KMS-11 (cell line): ENCODE measurements at regions not wholly inside any gene's neighbourhood (a gene's known extent, or its start where the extent isn't known, plus 50 kb on each side); places are given as distances from the start of the nearest gene placed in this dataset.

Source experiments
- H2AFZ ChIP-seq: fragments of 200-600 bp; sonication (generic); 2 replicates; pipeline ENCODE4 v1.6.1; 2016; ENCODE audit warnings: antibody characterized with exemption, mixed run types, low read depth
- H3K27ac ChIP-seq: fragments of 200-600 bp; sonication (generic); 2 replicates; pipeline ENCODE4 v1.6.1; 2016; ENCODE audit warnings: mild to moderate bottlenecking, mixed run types
- H3K27me3 ChIP-seq: fragments of 200-600 bp; sonication (generic); 2 replicates; pipeline ENCODE4 v1.6.1; 2017; ENCODE audit warnings: mild to moderate bottlenecking, low read depth, mixed run types, moderate library complexity; ENCODE audit not compliant: insufficient read depth
- H3K36me3 ChIP-seq: fragments of 200-600 bp; sonication (generic); 2 replicates; pipeline ENCODE4 v1.6.1; 2017; ENCODE audit warnings: mild to moderate bottlenecking, mixed run types; ENCODE audit not compliant: insufficient read depth
- H3K4me1 ChIP-seq: fragments of 200-600 bp; sonication (generic); 2 replicates; pipeline ENCODE4 v1.6.1; 2016; ENCODE audit warnings: mild to moderate bottlenecking, low read depth, mixed run types; ENCODE audit not compliant: poor library complexity, severe bottlenecking
- H3K4me2 ChIP-seq: fragments of 200-600 bp; sonication (generic); 2 replicates; pipeline ENCODE4 v1.7.0; 2016; ENCODE audit warnings: mild to moderate bottlenecking, mixed run types
- H3K4me3 ChIP-seq: fragments of 200-600 bp; sonication (generic); IDR thresholded peaks from 2 replicates; pipeline ENCODE4 v1.6.1; 2017; ENCODE audit warnings: low read depth, low read length, mixed read lengths; ENCODE audit not compliant: insufficient read depth
- H3K79me2 ChIP-seq: fragments of 200-600 bp; sonication (generic); 2 replicates; pipeline ENCODE4 v1.6.1; 2016; ENCODE audit warnings: low read depth, mixed run types; ENCODE audit not compliant: insufficient read depth
- H3K9ac ChIP-seq: fragments of 200-600 bp; sonication (generic); 2 replicates; pipeline ENCODE4 v1.6.1; 2016; ENCODE audit warnings: mild to moderate bottlenecking, mixed run types
- H4K20me1 ChIP-seq: fragments of 200-600 bp; sonication (generic); 2 replicates; pipeline ENCODE4 v1.6.1; 2016; ENCODE audit warnings: mild to moderate bottlenecking, mixed run types; ENCODE audit not compliant: insufficient read depth
- CTCF ChIP-seq: fragments of 200-600 bp; sonication (generic); conservative IDR thresholded peaks from 2 replicates; pipeline ENCODE4 v1.6.1; 2017; ENCODE audit warnings: low read depth, mild to moderate bottlenecking, antibody characterized with exemption, low read length, moderate library complexity, mixed read lengths

- Histone ChIP-seq H3K4me1 (no peaks in the 10 kb centered on the region), H3K27ac (no peak overlapping the region), H3K9ac (no peak overlapping the region)
Measured at GRCh38 chr13:84032116-84032515, 149.8 kb upstream of the SLITRK1 start.

DNA sequence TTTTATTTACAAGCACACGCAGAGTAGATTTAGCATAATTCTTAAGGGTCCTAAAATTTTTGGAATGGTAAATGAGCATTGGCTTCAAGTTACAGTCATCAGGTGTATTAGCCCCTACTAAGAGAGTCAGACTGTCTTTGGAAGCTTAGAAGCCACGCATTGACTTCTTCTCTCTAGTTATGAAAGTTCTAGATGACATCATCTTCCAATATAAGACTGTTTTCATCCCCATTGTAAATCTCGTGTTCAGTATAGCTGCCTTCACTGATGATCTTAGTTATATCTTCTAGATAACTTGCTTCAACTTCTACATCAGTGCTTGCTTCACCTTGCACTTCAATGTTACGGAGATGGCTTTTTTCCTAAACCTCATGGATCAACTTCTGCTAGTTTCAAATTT lies 148.8 kb upstream of the SLITRK1 start:
- no peak overlapping the region for H3K4me2 ChIP-seq
- H4K20me1 ChIP-seq: no peaks in the 10 kb centered on the region
- H3K4me3 ChIP-seq: no peak overlapping the region
- no peaks in the 10 kb centered on the region for H3K36me3 ChIP-seq
- H3K27ac ChIP-seq: no peak overlapping the region
- no peak for TF ChIP-seq CTCF
- no peaks in the 10 kb centered on the region for H3K4me1 ChIP-seq
- no peaks in the 10 kb centered on the region for H3K27me3 ChIP-seq
- H2AFZ ChIP-seq: no peak overlapping the region
- H3K79me2 ChIP-seq: no peaks in the 10 kb centered on the region
- no peak overlapping the region for H3K9ac ChIP-seq

More at GRCh38 chr13:84032116-84032515, 149.8 kb upstream of the SLITRK1 start:
- H2AFZ ChIP-seq: no peak overlapping the region
- H3K4me2 ChIP-seq: no peak overlapping the region
- no peak overlapping the region for H3K4me3 ChIP-seq
- H3K36me3 ChIP-seq: no peaks in the 10 kb centered on the region
- no peaks in the 10 kb centered on the region for H4K20me1 ChIP-seq
- no peaks in the 10 kb centered on the region for H3K79me2 ChIP-seq
- no peak for TF ChIP-seq CTCF
- H3K27me3 ChIP-seq: no peaks in the 10 kb centered on the region

DNA sequence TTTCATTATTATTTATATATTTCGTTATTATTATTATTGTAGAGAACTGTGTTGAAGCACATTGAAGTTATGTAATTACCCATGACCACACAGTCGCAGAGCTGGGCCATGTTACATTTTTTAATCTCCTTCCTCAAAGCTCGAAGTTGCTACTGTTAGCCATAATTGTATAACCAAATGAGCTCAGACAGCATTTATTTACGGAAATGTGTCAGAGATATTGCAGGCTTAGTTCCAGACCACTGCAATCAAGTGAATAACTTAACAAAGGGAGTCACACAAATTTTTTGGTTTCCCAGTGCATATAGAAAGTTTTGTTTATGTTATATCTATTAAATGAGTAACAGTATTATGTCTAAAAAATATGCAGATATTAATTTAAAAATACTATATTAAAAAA lies 147.1 kb upstream of the SLITRK1 start:
- no peaks in the 10 kb centered on the region for H3K4me1 ChIP-seq
- no peak overlapping the region for H3K9ac ChIP-seq
- H3K4me2 ChIP-seq: no peak overlapping the region
- no peaks in the 10 kb centered on the region for H3K27me3 ChIP-seq
- H4K20me1 ChIP-seq: no peaks in the 10 kb centered on the region
- H3K79me2 ChIP-seq: no peaks in the 10 kb centered on the region
- no peak overlapping the region for H3K4me3 ChIP-seq
- no peak overlapping the region for H3K27ac ChIP-seq
- H3K36me3 ChIP-seq: no peaks in the 10 kb centered on the region
- no peak for TF ChIP-seq CTCF
- H2AFZ ChIP-seq: no peak overlapping the region

DNA sequence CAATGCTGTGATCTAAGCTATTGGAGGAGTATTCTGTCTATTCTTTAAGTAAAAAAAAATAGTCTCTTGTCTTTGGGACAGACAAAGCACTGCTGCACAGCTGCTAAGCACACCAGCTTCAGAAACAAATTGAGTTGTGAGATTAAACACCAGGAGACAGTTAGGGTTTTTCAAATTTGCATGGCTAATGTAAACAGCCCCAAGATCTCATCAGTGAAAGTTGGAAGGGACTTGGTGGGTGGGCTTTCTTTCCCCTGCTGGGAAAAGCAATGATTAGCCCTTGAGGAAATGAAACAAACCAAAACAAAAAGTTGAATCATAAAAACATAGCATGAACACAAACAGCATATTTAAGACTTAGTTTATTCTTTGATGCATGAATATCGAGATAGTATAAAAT lies 143.6 kb upstream of the SLITRK1 start:
- Histone ChIP-seq H2AFZ (no peak overlapping the region), H3K27ac (no peak overlapping the region), H3K4me1 (no peaks in the 10 kb centered on the region)

More for the DNA sequence above, 143.6 kb upstream of the SLITRK1 start:
- Histone ChIP-seq H3K4me2 (no peak overlapping the region), H3K9ac (no peak overlapping the region), H3K79me2 (no peaks in the 10 kb centered on the region), H3K27me3 (no peaks in the 10 kb centered on the region), H4K20me1 (no peaks in the 10 kb centered on the region), H3K36me3 (no peaks in the 10 kb centered on the region), H3K4me3 (no peak overlapping the region)
- TF ChIP-seq CTCF: no peak
